ENCODE measurements at regions not wholly inside any gene's neighbourhood (a gene's known extent, or its start where the extent isn't known, plus 50 kb on each side); places are given as distances from the start of the nearest gene placed in this dataset.

- Histone ChIP-seq H3K27ac (no peak overlapping the region), H3K9me3 (no peaks in the 10 kb centered on the region), H3K36me3 (no peaks in the 10 kb centered on the region), H3K4me1 (no peaks in the 10 kb centered on the region), H3K4me3 (no peak overlapping the region), H3K27me3 (no peaks in the 10 kb centered on the region)
- intact Hi-C loops (cut with DNase I), result no loop called here
- 68 to 89% methylated on average over 2 of the region's 2 CpGs for WGBS, 2 donors
- DNase-seq, result no peak
- TF ChIP-seq POLR2A (IDR thresholded peaks at IDR 0.05), result no peak
- TF ChIP-seq, protein P1, sequence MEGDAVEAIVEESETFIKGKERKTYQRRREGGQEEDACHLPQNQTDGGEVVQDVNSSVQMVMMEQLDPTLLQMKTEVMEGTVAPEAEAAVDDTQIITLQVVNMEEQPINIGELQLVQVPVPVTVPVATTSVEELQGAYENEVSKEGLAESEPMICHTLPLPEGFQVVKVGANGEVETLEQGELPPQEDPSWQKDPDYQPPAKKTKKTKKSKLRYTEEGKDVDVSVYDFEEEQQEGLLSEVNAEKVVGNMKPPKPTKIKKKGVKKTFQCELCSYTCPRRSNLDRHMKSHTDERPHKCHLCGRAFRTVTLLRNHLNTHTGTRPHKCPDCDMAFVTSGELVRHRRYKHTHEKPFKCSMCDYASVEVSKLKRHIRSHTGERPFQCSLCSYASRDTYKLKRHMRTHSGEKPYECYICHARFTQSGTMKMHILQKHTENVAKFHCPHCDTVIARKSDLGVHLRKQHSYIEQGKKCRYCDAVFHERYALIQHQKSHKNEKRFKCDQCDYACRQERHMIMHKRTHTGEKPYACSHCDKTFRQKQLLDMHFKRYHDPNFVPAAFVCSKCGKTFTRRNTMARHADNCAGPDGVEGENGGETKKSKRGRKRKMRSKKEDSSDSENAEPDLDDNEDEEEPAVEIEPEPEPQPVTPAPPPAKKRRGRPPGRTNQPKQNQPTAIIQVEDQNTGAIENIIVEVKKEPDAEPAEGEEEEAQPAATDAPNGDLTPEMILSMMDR (IDR thresholded peaks at IDR 0.05), result no peak
Measured at GRCh38 chr1:81335876-81336275, 464.9 kb upstream of the ADGRL2 start.

DNA sequence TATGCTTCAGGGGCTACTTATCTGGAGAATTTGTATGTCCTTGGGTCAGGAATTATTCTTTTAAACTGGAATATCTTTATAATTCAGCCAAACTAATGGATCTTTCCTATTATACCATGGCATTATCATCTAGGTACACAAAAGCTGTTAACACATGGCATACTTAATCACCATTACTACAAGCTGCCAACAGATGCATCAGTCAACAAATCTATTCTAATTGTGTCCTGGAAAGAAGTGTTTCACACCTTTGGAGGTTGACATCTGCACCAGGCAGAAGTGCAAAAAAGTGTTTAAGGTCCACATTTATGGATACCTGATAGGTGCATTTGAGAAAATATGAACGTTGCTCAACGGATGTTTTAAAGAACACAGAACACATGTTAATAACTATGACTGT is 470.2 kb upstream of the ADGRL2 start:
- TF ChIP-seq POLR2A (IDR thresholded peaks at IDR 0.05), result no peak
- TF ChIP-seq, protein P1 (IDR thresholded peaks at IDR 0.05), result no peak

GRCh38 chr1:81330111-81330510 is 470.6 kb upstream of the ADGRL2 start:
- intact Hi-C loops (cut with DNase I), result no loop called here
- no peak overlapping the region for H3K27ac ChIP-seq
- no peak overlapping the region for H3K4me3 ChIP-seq
- no peak for DNase-seq
- H3K27me3 ChIP-seq, result no peaks in the 10 kb centered on the region
- no peaks in the 10 kb centered on the region for H3K36me3 ChIP-seq
- peaks cover 0 to 6% (median 0%) of the 10 kb centered on the region in 3 donors for H3K4me1 ChIP-seq
- H3K9me3 ChIP-seq, result no peaks in the 10 kb centered on the region
- TF ChIP-seq, protein P1 (IDR thresholded peaks at IDR 0.05), result no peak
- TF ChIP-seq POLR2A (IDR thresholded peaks at IDR 0.05), result no peak

More for the DNA sequence above, 470.2 kb upstream of the ADGRL2 start:
- Histone ChIP-seq H3K4me3 (no peak overlapping the region), H3K9me3 (no peaks in the 10 kb centered on the region), H3K4me1 (peaks cover 0 to 2% (median 0%) of the 10 kb centered on the region in 3 donors), H3K27ac (no peak overlapping the region), H3K27me3 (no peaks in the 10 kb centered on the region), H3K36me3 (no peaks in the 10 kb centered on the region)
- 70 to 91% methylated on average over 2 of the region's 2 CpGs for WGBS, 2 donors
- no peak for DNase-seq
- intact Hi-C loops (cut with DNase I), result no loop called here

DNA sequence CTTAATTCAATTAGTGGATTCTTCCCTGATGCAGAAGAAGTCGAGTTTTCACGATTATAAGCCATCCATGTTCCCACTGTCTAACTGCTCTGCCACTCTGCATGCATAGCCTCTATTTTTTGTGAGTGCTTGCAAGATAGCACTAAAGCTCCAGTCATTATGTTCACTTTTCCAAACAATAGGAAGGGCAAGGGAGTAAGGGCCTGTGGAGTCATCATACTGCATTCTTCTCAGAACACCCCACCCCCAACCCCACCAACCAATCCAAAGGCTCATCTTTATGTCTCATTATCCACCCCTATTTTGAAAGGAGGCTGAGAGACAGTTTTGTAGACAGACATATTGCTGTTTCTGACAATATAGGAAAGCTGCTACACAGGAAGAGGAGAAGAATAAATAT is 471.7 kb upstream of the ADGRL2 start:
- intact Hi-C loops (cut with DNase I), result no loop called here
- H3K9me3 ChIP-seq, result no peaks in the 10 kb centered on the region
- WGBS, 2 donors, result 86 to 96% methylated on average over 2 of the region's 2 CpGs
- no peak overlapping the region for H3K4me3 ChIP-seq
- H3K4me1 ChIP-seq, result peaks cover 0 to 10% (median 0%) of the 10 kb centered on the region in 3 donors
- H3K27ac ChIP-seq, result no peak overlapping the region
- no peak for DNase-seq
- H3K27me3 ChIP-seq, result no peaks in the 10 kb centered on the region
- TF ChIP-seq, protein P1 (IDR thresholded peaks at IDR 0.05), result no peak
- TF ChIP-seq POLR2A (IDR thresholded peaks at IDR 0.05), result no peak
- H3K36me3 ChIP-seq, result no peaks in the 10 kb centered on the region

DNA sequence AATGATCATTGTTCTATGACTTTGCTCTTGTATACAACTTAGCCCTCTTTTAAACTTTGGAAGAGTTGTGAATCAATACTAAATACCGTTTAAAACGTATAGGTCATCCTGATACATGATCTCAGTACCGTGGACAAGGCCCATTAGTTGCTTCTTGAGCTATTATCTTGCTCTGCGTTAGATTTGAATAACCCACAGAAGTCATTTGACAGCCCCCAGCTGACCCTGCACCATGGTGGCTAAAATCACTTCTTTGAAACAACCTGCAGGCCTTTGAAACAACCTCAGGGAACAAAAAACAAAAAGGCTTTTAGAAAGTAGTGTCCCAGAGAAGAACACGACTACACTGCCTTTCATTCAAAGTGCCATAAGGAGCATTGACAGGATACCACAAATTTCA is 473.0 kb upstream of the ADGRL2 start:
- DNase-seq, result no peak
- intact Hi-C loops (cut with DNase I), result no loop called here
- H3K36me3 ChIP-seq, result no peaks in the 10 kb centered on the region
- no peak overlapping the region for H3K27ac ChIP-seq
- H3K9me3 ChIP-seq, result no peaks in the 10 kb centered on the region
- H3K27me3 ChIP-seq, result no peaks in the 10 kb centered on the region
- H3K4me1 ChIP-seq, result peaks cover 0 to 10% (median 0%) of the 10 kb centered on the region in 3 donors
- H3K4me3 ChIP-seq, result no peak overlapping the region
- WGBS, 2 donors, result 74 to 83% methylated on average over 5 of the region's 5 CpGs
- TF ChIP-seq POLR2A (IDR thresholded peaks at IDR 0.05), result no peak
- TF ChIP-seq, protein P1 (IDR thresholded peaks at IDR 0.05), result no peak
